Hypothalamus (tissue), 51 donors: ENCODE measurements at regions not wholly inside any gene's neighbourhood (a gene's known extent, or its start where the extent isn't known, plus 50 kb on each side); places are given as distances from the start of the nearest gene placed in this dataset.
"Not testable (repeated sequence)": the region's sequence is repeated elsewhere in the genome, so short reads cannot be mapped to it uniquely, and the experiment has no call there.

Source experiments
- DNase-seq, 51 donors: peaks; one replicate each; lab custom pipeline; 2025; lab: John Stamatoyannopoulos, UW

- DNase-seq = no peak
These were observed 377.0 kb upstream of the NOX3 start for GRCh38 chr6:155832596-155832995.

DNA sequence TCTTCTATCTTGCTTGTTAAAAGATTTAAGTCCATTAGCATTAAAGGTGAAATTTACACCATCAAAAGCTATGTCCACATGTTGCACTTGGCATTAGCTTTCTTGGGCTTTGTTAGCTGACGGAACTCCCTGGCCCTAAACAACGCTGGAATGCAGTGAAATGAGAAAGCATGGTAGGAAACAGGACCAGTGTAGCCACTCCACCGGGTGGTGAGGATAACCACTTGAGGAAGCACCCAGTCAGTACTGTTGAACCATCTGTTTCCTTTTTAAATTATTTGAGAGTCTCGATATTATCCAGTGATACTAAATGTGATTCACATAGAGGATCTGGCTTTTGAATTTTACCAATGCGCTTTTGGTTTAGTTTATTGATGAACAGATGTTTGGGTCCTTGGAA lies 374.9 kb upstream of the NOX3 start:
- no peak for DNase-seq

- DNase-seq = no peak
These were observed 374.0 kb upstream of the NOX3 start for GRCh38 chr6:155829646-155830045.

DNA sequence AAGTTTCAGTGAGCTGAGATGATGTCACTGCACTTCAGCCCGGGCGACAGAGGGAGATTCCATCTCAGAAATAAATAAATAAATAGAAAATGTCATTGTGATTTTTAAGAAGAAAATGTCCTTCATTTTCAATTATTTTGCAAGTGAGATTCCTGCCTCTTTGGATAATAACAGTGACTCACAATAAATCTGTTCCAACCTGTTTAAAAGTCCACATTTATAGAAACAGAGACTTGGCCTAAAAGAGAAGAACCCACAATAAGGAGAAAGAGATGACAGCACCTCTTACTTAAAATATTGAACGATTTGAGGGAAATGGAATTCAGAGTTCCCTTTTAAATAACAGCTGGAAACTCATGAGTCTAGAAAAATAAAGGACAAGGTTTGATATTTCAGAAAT lies 373.4 kb upstream of the NOX3 start:
- no peak for DNase-seq

- no peak for DNase-seq
These were observed 363.1 kb upstream of the NOX3 start for GRCh38 chr6:155818698-155819097.

DNA sequence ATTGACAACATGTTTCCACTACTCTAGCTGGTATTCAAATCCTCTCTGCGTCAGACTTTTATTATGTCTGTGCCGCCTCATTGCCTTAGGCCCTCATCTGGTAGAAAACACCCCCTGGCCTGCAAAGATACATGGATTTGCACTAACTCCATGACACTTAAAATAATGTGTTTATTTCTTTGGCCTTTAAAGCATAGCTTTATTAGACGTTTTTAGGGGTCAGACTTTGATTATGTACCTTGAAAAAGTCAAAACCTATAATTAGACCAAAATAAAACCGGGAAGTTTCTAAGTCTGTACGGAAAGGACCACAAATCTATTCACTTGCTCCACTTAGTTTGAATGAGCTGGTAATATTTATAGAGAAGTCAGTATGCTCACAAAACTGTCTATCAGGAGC lies 357.9 kb upstream of the NOX3 start:
- no peak for DNase-seq

DNA sequence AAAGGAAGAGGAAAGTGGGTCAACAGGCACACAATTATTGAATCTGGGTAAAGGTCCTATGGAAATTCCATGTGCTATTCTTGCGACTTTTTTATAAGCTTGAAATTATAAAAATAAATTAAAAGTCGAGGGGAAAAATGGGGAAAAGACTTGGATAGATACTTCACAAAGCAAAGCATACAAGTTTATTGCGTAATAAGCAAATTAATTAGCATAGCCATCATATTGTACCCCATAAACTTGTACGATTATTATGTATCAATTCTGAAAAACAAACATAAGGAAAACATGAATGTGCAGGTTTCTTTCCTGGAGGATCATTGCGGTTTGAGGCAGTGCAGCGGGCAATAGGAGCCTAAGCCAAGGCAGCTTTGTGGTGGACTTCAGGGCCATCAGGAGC lies 351.6 kb upstream of the NOX3 start:
- DNase-seq = no peak

- no peak for DNase-seq
These were observed 345.4 kb upstream of the NOX3 start for GRCh38 chr6:155801046-155801445.

GRCh38 chr6:155798876-155799275 lies 343.2 kb upstream of the NOX3 start:
- not testable (repeated sequence) for DNase-seq

DNA sequence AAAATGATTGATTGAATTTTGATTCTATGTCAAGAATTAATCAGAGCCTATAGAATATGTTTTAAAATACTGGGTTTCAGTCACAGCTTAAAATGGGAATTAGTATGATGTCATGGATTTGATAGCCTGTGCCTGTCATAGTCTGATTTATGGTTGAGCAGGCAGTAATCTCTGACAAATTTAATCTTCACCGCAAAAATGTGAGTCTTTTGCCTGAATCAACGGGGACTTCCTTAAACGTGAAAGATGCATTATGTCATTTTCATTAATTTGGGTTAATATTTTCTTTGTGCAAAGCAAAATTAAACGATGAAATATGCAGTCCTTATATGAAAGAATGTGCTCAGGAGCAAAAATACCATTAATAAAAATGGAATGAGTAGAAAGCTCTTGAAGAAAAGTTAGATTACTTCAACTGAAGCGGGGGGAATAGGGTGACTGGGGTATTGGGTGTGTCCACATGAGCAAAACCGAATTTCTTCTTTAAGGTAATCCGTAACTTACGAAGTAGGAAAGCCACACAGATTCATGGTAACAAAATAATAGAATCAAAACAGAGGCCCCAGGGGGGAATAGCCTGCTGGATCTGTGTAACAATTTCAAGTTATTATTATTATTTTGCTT lies 339.6 kb upstream of the NOX3 start:
- DNase-seq = no peak

DNA sequence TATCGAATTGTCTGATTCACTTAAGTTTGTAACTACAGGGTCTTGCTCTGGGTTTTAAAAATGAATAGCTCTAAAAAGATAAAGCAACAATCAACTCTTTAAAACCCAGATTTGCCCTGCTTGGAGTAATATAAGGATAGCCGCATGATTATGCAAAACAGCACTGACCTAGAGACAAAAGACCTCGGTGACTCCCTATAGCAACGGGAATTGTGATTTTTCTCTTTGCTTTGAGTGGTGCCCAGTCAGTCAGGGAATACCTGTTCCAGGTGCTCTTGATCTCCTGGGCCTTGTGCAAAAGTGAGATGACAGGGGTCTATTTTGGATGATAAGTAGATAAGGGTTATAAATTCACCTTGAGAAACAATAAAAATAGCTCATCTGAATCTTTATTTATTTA lies 336.3 kb upstream of the NOX3 start:
- DNase-seq = no peak

- no peak for DNase-seq
These were observed 335.5 kb upstream of the NOX3 start for GRCh38 chr6:155791186-155791585.

DNA sequence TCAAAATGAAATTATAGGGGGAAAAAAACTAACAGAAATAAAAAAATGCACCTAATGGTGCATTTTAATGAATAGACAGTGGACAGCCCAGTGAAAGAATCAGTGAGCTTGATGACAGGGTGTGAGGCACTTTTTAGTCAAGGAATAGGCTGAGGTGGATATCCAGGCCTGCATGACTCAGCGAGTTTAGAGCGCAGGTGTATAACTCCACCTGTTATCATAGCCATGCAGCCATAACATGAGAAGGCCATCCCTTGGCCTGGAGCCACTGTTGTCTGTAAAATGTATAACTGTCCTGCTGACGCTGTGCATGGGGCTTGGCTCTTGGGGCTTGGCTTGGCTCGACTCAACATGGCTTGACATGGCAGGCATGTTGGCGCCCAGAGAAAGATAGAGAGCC lies 331.5 kb upstream of the NOX3 start:
- DNase-seq = no peak

GRCh38 chr6:155786528-155786927 lies 330.9 kb upstream of the NOX3 start:
- no peak for DNase-seq

GRCh38 chr6:155782739-155783459 lies 327.3 kb upstream of the NOX3 start:
- DNase-seq = no peak

GRCh38 chr6:155782320-155782731 lies 326.7 kb upstream of the NOX3 start:
- no peak for DNase-seq

DNA sequence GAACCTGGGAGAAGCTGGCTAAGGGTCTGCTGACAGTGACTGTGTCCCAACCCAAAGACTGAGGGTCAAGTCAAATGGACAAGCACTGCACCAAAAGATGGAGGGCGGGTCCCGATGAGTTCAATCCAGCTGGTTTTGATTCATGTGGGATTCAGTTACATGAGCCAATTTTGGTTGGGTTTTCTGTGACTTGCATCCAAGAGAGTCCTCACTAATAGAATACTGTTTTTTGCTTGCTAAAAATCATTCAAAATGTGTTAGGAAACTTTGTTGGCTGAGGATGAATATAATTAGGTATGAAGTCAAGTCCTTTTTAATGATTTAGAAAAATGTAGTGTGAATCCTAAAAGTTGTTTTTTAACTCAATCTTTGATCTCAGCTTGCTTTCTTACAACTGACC lies 323.8 kb upstream of the NOX3 start:
- no peak for DNase-seq

- no peak for DNase-seq
These were observed 322.7 kb upstream of the NOX3 start for GRCh38 chr6:155778336-155778735.

DNA sequence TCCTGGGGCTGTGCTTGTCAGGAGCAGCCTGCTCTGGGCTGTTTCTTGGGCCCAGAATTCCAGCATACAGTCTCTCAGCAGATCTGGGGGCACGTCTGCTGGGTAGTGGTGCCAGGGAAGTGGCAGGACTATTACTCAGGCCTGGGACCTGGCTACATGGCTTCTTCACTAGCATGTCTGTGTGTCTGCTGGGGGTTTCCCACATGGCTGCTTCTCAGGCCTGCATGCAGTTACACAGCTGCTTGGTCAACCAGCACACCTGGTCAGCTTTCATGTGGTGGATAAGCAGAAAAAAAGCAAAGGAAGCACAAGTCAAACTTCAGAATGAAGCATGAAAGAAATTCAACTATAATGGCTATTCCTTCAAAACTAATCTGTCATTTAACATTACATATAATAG lies 316.2 kb upstream of the NOX3 start:
- no peak for DNase-seq

- DNase-seq = no peak
These were observed 315.2 kb upstream of the NOX3 start for GRCh38 chr6:155770856-155771255.

DNA sequence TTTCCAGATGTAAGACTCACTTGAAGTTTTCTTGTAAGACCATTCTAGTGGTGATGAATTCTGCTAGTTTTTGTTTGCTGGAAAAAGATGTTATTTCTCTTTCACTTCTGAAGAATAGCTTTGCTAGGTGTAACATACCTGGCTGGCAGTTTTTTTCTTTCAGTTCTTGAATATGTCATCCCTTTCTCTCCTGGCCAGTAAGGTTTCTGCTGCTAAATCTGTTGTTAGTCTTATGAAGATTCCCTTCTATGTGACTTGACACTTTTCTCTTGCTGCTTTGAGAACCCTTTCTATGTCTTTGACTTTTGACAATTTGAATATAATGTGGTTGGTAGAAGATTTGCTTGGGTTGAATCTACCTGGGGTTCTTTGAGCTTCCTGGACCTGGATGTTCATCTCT lies 314.7 kb upstream of the NOX3 start:
- no peak for DNase-seq

DNA sequence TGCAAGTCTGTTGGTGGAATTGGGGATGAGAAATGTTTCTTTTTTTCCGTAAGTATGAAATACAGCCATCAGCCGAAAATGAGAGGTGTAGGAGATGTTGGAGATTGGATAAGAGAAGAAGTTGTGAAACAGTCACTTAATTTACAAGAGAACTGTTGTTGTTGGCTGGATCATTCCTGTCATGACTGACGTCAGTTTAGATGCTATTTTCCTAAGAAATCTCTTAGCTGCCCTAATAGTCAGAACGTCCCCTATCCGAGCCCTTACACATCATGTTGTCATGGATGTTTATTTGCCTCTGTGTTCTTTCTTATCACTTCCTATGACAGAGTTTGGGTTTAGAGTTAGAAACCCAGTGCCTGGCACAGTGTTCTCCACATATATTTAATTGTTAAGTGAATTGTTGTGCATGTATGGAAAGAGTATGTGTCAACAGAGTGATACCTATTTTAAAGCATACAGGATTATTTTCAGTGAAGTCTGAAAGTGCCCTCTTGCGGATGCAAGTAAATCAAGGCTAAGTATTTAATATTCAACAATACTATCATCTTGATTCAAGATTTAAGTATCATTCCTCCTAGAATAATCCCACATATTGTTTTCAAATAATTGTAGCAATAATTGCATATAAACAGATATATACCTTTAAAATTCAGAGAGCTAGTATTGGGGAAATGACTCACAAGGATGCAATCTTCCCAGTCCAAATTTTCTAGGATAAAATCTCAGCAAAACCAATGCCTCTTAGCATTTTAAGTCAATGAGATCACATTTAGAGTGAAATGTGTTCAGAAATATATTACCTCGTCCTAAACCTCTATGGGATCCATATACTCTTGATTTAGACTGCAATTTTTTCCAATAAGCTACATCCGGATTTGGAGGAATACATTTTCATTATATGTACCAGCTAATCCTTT lies 309.9 kb upstream of the NOX3 start:
- DNase-seq = no peak
